ENCODE measurements at regions not wholly inside any gene's neighbourhood (a gene's known extent, or its start where the extent isn't known, plus 50 kb on each side); places are given as distances from the start of the nearest gene placed in this dataset.
A peak's percentile ranks its signal among the peaks of the same experiment; 100 is the strongest.

GRCh38 chr2:226424971-226425370 lies 374.6 kb downstream of the IRS1 start:
- DNase-seq, result no peak

GRCh38 chr2:226423498-226423960 lies 376.1 kb downstream of the IRS1 start:
- peak; percentile 60 for DNase-seq

DNA sequence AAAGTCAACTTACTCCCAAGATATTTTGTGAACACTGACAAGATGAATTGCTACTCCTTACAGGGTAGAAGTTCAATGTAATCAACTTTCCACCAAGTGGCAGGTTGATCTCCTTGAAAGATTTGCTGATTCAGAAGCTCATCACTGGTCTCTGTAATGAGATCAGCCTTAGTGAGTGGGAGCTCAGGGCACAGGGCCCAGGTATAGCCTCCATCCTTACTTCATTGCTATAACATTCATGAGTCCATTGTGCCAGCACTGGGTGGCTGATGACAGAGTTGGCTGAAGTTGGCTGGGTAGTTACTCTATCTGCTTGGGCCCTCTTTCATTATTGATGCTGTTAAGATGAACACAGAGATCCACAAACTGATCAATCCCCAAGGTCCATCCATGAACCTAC lies 379.0 kb downstream of the IRS1 start:
- no peak for DNase-seq

DNA sequence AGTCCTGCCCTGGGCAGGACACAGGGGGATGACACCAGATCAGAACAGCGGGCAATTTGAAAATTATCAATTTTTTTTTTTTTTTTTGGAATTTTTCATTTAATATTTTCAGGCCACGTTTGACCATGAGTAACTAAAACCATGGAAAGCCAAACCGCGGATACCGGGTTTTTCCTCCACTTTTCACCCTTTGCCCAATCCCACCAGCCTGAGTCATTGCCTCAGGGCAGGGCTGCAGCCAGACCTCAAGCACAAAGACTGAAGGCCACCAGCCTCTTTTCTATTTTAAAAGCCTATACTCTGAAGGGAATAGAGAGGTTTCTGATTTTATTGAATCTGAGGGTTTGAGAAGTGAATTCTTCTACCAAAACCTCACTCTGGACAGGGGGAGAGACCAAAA lies 381.1 kb downstream of the IRS1 start:
- DNase-seq, result no peak

DNA sequence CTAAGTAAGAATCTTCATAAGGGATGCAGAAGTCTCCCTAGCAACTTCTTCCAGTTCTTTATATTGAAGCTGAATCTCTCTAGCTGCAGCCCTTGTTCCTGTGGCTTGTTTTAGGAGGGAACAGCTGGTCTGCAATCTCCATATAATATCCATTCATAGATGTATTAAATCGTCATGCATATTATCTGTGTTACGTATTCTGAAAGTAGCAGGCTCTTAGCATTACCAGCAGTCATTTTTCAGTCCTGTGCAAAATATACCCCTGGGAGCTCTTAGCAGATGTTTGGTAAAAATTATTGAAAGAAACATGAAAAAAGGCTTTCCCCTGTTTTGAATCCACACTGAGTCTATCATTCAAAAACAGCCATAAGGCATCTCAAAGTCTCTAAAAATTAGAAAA lies 385.3 kb downstream of the IRS1 start:
- no peak for DNase-seq

- DNase-seq, result no peak
Observed at GRCh38 chr2:226413498-226414130, 386.0 kb downstream of the IRS1 start.

GRCh38 chr2:226411727-226412360 lies 387.8 kb downstream of the IRS1 start:
- DNase-seq, result no peak

DNA sequence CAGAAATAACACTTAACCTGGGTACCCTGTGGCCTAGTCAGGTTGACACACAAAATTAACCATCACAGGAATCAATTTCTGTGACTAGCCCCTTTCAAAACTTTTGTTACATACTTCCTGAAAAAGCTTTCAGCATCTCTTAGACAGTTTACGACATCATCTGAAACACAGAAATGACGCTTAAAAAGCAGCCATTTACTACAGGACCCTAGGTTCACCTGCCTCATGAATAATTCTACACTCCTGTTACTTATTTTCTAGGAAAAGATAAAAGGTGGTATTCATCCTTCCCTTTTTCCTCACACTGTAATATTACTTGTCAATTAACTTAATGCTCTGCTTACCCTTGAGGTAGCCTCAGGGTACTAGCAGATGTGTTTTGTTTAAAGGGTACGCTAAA lies 388.4 kb downstream of the IRS1 start:
- DNase-seq, result no peak

DNA sequence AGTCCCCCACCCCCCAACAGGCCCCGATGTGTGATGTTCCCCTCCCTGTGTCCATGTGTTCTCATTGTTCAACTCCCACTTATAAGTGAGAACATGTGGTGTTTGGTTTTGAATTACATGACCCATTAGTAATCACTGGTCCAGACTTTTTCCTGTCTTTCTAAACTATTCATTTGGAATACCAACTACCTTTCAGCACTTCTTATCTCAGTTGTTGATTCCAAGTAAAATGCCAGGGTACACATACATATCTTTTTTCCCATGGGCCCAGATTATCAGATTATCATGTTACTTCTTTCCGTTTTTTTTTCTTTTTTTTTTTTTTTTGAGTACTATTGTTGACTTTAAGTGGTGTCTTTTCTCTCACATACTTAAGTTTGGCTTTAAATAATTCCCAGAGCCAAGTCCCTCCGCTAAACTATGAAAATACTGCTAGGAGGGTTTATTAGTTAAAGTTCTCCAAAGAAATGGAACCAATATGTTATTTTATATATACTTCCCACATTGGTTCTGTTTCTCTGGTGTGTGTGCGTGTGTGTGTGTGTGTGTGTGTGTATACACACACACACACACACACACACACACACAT lies 389.3 kb downstream of the IRS1 start:
- no peak for DNase-seq

DNA sequence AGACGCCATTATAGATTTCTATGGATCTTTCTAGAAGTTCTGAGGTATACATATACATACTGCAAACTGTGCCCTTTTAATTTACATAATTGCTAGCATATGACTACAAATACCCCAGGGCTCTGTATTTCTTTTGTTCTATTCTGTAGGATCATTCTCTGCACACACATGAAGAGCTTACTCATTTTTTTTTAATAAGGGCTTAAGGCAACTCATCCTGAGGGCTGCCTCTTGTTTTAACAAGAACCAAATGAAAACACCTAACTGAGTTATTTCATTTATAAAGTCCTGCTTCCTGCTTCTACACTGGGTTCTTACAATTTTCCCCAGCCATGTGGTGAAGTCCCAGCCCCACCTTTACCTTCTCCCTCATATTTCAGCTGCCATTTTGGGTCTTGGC lies 390.5 kb downstream of the IRS1 start:
- no peak for DNase-seq

GRCh38 chr2:226408141-226408540 lies 391.5 kb downstream of the IRS1 start:
- no peak for DNase-seq

DNA sequence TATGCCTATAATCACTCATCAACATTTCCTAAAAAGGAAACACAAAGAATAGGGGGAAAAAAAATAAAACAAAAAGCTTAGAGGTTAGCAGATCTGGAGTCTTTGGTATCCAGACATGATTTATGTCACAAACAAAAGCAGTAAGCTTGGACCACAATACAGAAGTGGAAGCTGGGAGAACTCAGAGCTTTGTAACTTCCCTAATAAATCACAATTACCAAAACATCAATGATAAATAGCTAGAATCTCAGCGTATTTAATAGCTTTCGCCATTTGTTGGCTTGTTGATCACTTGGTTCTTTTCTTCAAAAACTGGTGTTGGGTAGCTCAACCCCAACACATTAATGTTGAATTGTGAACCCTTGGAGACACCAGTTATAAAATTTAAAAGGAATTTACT lies 392.5 kb downstream of the IRS1 start:
- DNase-seq, result no peak

- DNase-seq, result no peak
Observed at GRCh38 chr2:226405465-226405864, 394.2 kb downstream of the IRS1 start.

- no peak for DNase-seq
Observed at GRCh38 chr2:226403369-226403768, 396.3 kb downstream of the IRS1 start.

DNA sequence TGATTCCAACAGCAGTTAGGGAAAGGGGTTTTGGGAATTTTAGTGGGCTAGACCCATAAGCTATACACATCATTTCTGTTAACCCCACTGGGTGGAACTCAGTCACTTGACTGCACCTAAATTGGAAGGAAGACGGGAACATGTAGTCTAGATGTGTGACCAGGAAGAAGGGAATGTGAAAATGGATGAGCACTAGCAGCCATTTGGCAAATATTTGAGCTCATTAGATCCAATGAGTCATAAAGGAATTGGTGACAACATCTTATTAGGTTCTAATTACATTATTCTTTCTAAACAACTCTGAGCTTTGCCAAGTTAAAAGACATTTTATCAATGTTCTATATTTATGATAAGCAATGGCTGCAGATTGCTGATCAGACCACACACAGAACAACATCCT lies 400.6 kb downstream of the IRS1 start:
- no peak for DNase-seq

DNA sequence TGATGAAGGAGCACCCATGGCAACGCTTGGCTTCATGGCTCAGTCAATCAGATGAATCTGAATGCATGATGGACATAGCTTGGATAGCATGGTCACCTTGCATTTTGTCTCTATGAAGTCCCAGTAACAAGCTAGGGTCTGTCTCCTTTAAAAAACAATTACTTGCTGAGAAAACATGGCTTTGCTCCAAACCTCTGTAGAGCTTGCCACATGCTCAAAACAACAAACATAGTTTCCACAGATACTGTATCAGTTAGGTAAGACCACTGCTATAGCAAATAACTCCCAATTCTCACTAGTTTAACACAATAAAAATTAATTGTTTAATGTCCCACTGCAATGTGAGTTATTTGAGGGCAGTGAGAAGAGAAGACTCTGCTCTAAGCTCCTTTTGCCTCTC lies 401.0 kb downstream of the IRS1 start:
- DNase-seq, result no peak

DNA sequence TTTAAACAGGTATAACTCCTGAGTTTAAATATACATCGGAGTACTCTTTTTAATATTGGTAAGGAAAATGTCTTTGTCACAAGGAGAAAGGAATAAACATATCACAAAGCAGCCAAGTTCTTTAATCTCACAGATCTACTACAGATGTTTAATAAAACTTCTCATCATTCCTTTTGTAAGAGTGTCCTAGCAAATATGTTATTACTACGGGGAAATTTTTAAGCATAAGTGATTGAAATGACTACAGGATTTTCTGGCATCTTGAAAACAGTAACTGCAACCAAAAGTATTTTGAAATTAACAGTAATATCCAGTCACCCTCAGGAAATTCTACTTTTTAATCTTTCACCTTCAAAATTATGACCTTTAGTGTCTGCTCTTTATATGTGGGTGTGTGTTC lies 403.1 kb downstream of the IRS1 start:
- DNase-seq, result no peak

- DNase-seq, result no peak
Observed at GRCh38 chr2:226387499-226387942, 412.1 kb downstream of the IRS1 start.

DNA sequence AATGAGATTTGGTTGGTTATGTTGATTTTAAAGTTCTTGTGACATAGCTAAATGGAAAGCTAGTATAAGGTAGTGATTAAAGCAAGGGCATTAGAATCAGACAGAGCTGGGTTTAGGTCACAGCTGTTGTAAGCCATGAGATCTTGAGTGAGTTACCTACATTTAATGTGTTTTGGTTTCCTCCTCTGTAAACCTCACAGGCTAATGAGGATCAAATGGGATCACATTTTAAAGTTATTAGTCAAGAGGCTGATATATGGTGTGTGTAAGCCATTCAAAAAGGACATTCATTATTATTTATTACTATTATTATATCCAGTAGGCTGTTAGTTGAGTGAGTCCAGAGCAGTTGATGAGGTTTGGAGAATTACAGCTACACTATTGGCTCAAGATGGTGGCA lies 416.2 kb downstream of the IRS1 start:
- DNase-seq, result no peak

- DNase-seq, result no peak
Observed at GRCh38 chr2:226380679-226381078, 418.9 kb downstream of the IRS1 start.

- DNase-seq, result no peak
Observed at GRCh38 chr2:226378753-226379705, 420.6 kb downstream of the IRS1 start.

DNA sequence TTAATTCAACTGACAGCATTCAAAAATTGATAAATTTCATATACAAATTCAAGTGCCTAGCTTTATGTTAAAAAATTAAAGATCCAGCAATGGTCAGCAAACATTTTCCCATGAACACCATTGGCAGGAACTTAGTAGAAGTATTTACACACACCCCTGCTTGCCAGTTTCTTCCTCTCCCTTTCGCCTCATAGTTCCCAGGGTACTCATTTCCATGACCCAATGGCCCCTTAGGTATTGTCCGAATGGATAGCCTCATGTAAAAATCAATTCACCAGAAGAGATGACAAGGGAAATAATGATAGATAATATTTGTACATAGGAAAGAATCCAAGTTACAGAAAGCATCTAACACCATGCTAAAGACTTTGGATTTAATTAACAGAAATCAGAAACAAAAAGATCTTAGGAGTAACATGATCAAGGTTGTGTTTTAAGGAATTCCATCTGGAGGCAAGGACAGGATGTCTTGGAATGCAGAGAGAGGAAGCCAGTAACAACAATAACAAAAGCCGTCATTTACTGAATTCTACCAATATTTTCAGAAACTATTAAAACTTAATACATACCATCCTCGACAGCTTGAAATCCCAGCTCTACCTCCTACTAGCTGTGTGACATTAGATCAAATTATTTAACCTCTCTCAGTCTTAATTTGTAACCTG lies 423.0 kb downstream of the IRS1 start:
- no peak for DNase-seq

DNA sequence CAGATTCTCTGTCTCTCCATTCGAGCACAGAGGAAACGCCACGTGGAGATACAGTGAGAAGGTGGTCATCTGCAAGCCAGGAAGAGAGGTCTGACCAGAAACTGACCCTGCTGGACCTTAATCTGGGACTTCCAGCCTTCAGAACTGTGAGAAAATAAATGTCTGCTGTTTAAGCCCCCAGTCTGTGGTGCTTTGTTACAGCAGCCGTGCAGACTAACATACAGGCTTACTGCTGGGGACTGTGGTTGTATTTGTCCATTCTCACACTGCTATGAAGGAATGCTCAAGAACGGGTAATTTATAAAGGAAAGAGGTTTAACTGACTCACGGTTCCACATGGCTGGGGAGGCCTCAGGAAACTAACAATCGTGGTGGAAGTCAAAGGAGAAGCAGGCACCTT lies 432.7 kb downstream of the IRS1 start:
- DNase-seq, result no peak
